GM12892 (cell line): ENCODE measurements at regions not wholly inside any gene's neighbourhood (a gene's known extent, or its start where the extent isn't known, plus 50 kb on each side); places are given as distances from the start of the nearest gene placed in this dataset.

Experiments used
- POLR2A ChIP-seq: IDR thresholded peaks from 2 replicates; pipeline ENCODE4 v1.6.1; 2011; ENCODE audit warnings: low read depth, low read length, control low read depth
- POLR2AphosphoS5 ChIP-seq: IDR thresholded peaks from 2 replicates; pipeline ENCODE4 v1.6.1; 2011; ENCODE audit warnings: low read depth, low read length, control low read depth
- TAF1 ChIP-seq: IDR thresholded peaks from 2 replicates; pipeline ENCODE4 v1.6.1; 2011; ENCODE audit warnings: low read depth, mild to moderate bottlenecking, control low read depth, low read length, borderline replicate concordance

DNA sequence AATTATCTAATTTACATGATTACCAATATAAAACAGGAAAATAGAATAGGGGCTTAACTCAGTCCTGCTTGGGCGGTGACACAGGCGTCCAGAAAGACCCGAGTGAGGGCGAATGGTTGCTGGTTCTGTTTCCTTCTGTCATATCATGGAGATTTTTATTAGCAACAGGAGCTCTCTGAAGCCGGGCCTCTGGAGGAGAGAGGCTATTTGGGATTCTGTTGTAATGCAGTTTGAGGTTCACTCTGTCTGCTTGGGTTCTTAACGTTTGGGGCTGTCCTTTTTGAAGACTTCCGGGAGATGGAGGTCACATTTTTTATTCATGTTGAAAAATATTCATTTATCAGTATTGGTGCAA, 115.7 kb upstream of the ZNF536 start:
- no peak for TF ChIP-seq POLR2A
- TF ChIP-seq POLR2AphosphoS5 = no peak
- no peak for TF ChIP-seq TAF1
